ENCODE measurements at regions not wholly inside any gene's neighbourhood (a gene's known extent, or its start where the extent isn't known, plus 50 kb on each side); places are given as distances from the start of the nearest gene placed in this dataset.

- TF ChIP-seq SUZ12 (IDR thresholded peaks at IDR 0.05; ENCODE audit: low read length) (no peak), NRF1 (IDR thresholded peaks at IDR 0.05; ENCODE audit: low read depth, low read length) (no peak), POLR2AphosphoS5 (IDR thresholded peaks at IDR 0.05; ENCODE audit: low read depth, low read length) (no peak), TCF12 (IDR thresholded peaks at IDR 0.05; ENCODE audit: low read depth, low read length) (no peak), KDM5A (IDR thresholded peaks at IDR 0.05; ENCODE audit: low read length) (no peak)
- TF ChIP-seq, protein P1, sequence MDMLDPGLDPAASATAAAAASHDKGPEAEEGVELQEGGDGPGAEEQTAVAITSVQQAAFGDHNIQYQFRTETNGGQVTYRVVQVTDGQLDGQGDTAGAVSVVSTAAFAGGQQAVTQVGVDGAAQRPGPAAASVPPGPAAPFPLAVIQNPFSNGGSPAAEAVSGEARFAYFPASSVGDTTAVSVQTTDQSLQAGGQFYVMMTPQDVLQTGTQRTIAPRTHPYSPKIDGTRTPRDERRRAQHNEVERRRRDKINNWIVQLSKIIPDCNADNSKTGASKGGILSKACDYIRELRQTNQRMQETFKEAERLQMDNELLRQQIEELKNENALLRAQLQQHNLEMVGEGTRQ (IDR thresholded peaks at IDR 0.05; ENCODE audit: low read length): no peak
Observed at GRCh38 chr13:105991622-105992277, 543.7 kb downstream of the EFNB2 start (continued).
